WI38 (cell line): ENCODE measurements at regions not wholly inside any gene's neighbourhood (a gene's known extent, or its start where the extent isn't known, plus 50 kb on each side); places are given as distances from the start of the nearest gene placed in this dataset.

Experiments used
- H3K4me3 ChIP-seq: 2 replicates; pipeline ENCODE4 v1.5.1; 2011; ENCODE audit warnings: low read depth, mild to moderate bottlenecking, control low read depth, low read length
- TF ChIP-seq, protein P1 (sequence below): IDR thresholded peaks from 2 replicates; pipeline ENCODE4 v1.5.1; 2012; ENCODE audit warnings: low read depth, mild to moderate bottlenecking, control low read depth, low read length

GRCh38 chr3:5466717-5467116 is 279.2 kb downstream of the EDEM1 start:
- TF ChIP-seq, protein P1, sequence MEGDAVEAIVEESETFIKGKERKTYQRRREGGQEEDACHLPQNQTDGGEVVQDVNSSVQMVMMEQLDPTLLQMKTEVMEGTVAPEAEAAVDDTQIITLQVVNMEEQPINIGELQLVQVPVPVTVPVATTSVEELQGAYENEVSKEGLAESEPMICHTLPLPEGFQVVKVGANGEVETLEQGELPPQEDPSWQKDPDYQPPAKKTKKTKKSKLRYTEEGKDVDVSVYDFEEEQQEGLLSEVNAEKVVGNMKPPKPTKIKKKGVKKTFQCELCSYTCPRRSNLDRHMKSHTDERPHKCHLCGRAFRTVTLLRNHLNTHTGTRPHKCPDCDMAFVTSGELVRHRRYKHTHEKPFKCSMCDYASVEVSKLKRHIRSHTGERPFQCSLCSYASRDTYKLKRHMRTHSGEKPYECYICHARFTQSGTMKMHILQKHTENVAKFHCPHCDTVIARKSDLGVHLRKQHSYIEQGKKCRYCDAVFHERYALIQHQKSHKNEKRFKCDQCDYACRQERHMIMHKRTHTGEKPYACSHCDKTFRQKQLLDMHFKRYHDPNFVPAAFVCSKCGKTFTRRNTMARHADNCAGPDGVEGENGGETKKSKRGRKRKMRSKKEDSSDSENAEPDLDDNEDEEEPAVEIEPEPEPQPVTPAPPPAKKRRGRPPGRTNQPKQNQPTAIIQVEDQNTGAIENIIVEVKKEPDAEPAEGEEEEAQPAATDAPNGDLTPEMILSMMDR, result no peak
- no peak overlapping the region for H3K4me3 ChIP-seq

DNA sequence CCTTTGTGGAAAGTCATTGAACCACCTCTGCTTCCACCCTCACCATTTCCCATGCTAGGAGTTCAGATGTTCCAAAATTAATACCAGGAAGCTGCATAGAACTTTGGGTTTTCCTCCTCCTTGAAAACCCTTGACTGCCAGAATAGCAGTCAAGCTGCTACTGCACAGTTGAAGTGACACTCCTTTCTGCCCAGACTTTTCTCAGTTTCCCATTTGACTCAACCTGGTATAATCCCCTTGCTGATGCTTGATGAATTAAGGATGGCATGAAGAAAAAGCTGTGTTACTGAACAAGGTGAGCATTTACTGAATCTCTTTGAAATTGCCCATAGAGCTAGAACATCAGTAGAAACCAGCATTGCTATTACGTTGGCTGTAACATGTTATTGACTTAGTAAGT is 286.0 kb downstream of the EDEM1 start:
- H3K4me3 ChIP-seq, result no peak overlapping the region
- TF ChIP-seq, protein P1, result no peak

- TF ChIP-seq, protein P1, result no peak
- no peak overlapping the region for H3K4me3 ChIP-seq
These were observed 288.9 kb downstream of the EDEM1 start for GRCh38 chr3:5476403-5476802.

DNA sequence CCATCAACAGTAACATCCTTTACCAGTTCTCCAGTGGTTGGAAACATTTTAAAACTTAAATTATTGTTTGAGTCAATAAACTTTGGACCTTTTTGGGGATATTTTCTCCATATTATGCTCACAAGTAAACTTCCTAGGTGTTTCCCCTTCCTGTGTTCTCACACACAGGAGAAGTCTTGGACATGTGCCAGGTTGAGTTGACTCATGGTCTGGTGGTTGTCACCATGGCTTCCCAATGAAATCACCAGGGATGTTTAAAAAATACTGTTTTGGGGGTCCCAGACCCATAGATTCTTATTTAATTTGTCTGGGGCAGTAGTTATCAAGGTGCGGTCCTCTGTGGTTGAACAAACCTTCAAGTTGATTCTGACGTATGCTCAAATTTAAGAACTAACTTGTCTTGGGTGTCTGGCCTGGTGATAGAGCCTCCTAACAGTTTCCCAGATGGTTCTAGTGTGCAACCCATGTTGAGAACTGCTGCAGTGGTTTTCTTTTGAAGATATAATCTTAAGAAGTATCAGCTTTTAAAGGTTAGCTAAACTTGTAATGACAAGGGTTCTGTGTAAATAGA is 291.8 kb downstream of the EDEM1 start:
- no peak overlapping the region for H3K4me3 ChIP-seq
- TF ChIP-seq, protein P1, result no peak

DNA sequence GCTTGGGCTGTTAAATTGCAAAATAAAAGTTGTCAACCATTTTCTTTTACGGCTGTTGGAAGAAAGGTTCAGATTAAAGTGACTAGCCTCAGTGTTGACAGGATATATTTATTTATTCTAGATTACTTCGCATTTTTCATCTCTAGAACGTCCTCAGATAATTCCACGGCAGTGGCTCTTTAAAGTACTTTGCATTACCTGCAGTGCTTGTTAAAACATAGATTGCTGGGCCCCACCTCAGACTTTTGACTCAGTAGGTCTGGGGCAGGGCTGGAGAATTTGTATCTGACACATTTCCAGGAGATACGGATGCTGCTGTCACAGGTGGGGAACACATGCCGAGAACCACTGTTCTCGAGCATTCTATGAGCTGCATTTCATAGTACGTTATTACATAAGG is 292.7 kb downstream of the EDEM1 start:
- H3K4me3 ChIP-seq, result no peak overlapping the region
- TF ChIP-seq, protein P1, result no peak

DNA sequence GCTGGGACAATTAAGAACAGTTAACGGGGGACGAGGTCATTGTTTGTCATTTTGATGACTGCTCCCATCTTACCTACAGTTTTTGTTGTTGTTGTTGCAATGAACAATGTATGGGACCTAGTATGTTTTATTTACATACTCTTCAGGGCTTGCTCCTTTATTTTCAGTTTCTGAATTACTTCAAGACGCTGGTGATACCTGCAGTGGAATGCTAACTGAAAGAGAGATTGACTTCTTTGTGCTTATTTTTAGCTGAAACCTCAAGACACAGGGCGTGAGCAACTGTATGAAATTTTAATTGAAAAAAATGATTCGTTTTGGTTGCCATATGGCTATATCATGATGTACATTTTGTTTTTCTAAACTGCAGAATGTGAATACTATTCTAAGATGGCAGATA is 297.9 kb downstream of the EDEM1 start:
- no peak overlapping the region for H3K4me3 ChIP-seq
- TF ChIP-seq, protein P1, result no peak

GRCh38 chr3:5488771-5489170 is 301.3 kb downstream of the EDEM1 start:
- TF ChIP-seq, protein P1, result no peak
- H3K4me3 ChIP-seq, result no peak overlapping the region
